HG03520 (cell line): ENCODE measurements at regions not wholly inside any gene's neighbourhood (a gene's known extent, or its start where the extent isn't known, plus 50 kb on each side); places are given as distances from the start of the nearest gene placed in this dataset.

ENCODE experiments used
- ATAC-seq: cut with Tn5 transposase; IDR thresholded peaks from one replicate; pipeline ENCODE4 v1.9.1; 2021; ENCODE audit warnings: mild to moderate bottlenecking, moderate library complexity; ENCODE audit not compliant: unreplicated experiment

DNA sequence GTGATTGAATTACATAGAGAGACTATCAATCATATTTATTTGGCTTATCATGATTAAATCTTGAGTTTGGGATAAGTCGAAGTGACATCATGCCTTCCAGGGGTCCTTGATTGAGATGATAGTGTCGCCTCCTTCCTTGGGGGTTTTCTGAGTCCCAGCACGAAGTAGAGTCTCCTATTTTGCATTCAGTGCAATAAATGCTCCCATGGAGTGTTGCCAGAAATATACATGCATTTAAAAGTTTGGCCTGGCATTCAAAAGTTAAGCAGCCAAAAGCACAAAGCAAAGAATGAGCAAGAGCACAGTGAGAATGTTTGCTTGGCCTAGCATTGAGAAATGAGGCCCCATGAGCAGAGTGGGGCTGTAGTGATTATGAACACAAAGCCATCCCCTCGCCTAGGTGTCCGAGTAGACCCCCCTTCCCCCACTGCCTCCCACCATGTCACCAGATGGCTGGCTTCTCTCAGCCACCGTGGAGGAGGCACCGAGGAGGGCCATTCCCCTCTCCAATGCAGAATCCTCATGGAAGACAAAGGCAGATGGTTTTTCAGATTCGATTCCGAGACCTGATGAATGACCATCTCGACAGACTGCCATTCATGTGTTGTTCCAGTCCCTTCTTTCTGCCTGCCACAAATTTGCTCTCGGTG lies 58.8 kb upstream of the UBL3 start:
- ATAC-seq = no peak

GRCh38 chr13:29908416-29909080 lies 58.1 kb upstream of the UBL3 start:
- no peak for ATAC-seq

GRCh38 chr13:29907670-29908069 lies 57.3 kb upstream of the UBL3 start:
- no peak for ATAC-seq

- no peak for ATAC-seq
These were observed 56.1 kb upstream of the UBL3 start for GRCh38 chr13:29906432-29907011.

GRCh38 chr13:29905845-29906244 lies 55.4 kb upstream of the UBL3 start:
- ATAC-seq = no peak

- ATAC-seq = no peak
These were observed 53.6 kb upstream of the UBL3 start for GRCh38 chr13:29903996-29904395.

- ATAC-seq = no peak
These were observed 53.1 kb upstream of the UBL3 start for GRCh38 chr13:29903543-29903942.

- ATAC-seq = no peak
These were observed 52.4 kb upstream of the UBL3 start for GRCh38 chr13:29902632-29903305.

DNA sequence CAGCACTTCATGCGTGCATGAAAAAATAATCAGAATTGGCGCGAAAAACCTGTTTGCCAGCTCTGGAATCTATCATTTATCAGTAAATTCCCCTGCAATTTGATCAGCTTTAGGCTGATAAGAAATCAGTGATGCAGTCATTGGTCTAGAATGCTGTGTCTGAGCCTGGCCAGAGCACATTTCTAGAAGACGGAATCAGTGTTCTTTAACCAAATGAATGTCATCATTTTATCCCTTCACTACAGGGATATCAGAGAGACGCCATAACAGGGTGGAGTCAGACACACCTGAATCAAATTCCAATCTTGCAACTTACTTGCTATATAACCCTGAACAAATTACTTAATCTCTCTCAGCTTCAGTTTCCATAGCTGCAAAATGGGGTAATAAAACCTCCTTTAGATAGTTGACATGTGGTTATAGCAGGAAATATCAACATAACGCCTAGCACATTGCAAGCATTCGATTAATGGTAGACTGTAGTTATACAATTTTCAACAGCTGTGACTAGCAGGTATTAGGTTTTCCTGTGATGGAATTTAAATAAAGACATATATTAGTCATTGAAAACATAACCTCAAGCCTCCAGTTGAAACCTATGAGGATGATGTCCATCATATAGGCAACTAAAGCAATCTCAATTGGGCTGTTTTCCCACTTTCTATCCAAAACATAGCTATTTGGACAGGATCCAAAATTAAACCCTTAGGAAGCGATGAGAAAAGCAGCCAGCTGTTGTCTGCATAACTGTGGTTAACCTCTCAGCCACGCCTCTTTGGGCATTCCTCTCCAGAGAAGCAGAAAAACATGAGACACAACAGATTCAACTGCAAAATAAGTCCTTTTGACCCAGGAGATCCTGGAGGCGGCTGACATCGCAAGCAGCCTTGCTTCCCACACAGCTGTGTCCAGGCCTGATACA lies 51.6 kb upstream of the UBL3 start:
- no peak for ATAC-seq
